Parathyroid adenoma (tissue), 2 donors: ENCODE measurements at regions not wholly inside any gene's neighbourhood (a gene's known extent, or its start where the extent isn't known, plus 50 kb on each side); places are given as distances from the start of the nearest gene placed in this dataset.
A peak's percentile ranks its signal among the peaks of the same experiment; 100 is the strongest.

ENCODE experiments used
- H2AFZ ChIP-seq: fragments of 300-600 bp; sonication (generic); one replicate; pipeline ENCODE4 v1.7.0; 2017; ENCODE audit warnings: antibody characterized with exemption, mild to moderate bottlenecking
- H3K27ac ChIP-seq: fragments of 300-600 bp; sonication (generic); one replicate; pipeline ENCODE4 v1.7.0; 2017
- H3K27me3 ChIP-seq: fragments of 300-600 bp; sonication (generic); one replicate; pipeline ENCODE4 v1.7.0; 2017; ENCODE audit warnings: low read length; ENCODE audit not compliant: control insufficient read depth, insufficient read depth
- H3K36me3 ChIP-seq: fragments of 300-600 bp; sonication (generic); one replicate; pipeline ENCODE4 v1.7.0; 2017; ENCODE audit warnings: low read length; ENCODE audit not compliant: control insufficient read depth, insufficient read depth
- H3K4me1 ChIP-seq: fragments of 300-600 bp; sonication (generic); one replicate; pipeline ENCODE4 v1.7.0; 2017; ENCODE audit warnings: control low read depth
- H3K4me2 ChIP-seq: fragments of 300-600 bp; sonication (generic); one replicate; pipeline ENCODE4 v1.7.0; 2017; ENCODE audit warnings: low read length
- H3K4me3 ChIP-seq: fragments of 300-600 bp; sonication (generic); one replicate; pipeline ENCODE4 v1.7.0; 2017; ENCODE audit warnings: low read depth, low read length
- H3K79me2 ChIP-seq: fragments of 300-600 bp; sonication (generic); one replicate; pipeline ENCODE4 v1.7.0; 2017; ENCODE audit warnings: control low read depth
- H3K9ac ChIP-seq: fragments of 300-600 bp; sonication (generic); one replicate; pipeline ENCODE4 v1.7.0; 2017; ENCODE audit warnings: mild to moderate bottlenecking
- H3K9me3 ChIP-seq: fragments of 300-600 bp; sonication (generic); one replicate; pipeline ENCODE4 v1.7.0; 2017; ENCODE audit warnings: low read length; ENCODE audit not compliant: control insufficient read depth
- TF ChIP-seq, protein P1 (sequence below): fragments of 300-600 bp; sonication (generic); IDR thresholded peaks from one replicate; pipeline ENCODE4 v1.7.0; 2017; ENCODE audit warnings: antibody characterized with exemption, mild to moderate bottlenecking
- donor health status: primary hyperparathyroidism.

- no peak overlapping the region for H3K27ac ChIP-seq
- H3K4me2 ChIP-seq = no peak overlapping the region
- TF ChIP-seq, protein P1, sequence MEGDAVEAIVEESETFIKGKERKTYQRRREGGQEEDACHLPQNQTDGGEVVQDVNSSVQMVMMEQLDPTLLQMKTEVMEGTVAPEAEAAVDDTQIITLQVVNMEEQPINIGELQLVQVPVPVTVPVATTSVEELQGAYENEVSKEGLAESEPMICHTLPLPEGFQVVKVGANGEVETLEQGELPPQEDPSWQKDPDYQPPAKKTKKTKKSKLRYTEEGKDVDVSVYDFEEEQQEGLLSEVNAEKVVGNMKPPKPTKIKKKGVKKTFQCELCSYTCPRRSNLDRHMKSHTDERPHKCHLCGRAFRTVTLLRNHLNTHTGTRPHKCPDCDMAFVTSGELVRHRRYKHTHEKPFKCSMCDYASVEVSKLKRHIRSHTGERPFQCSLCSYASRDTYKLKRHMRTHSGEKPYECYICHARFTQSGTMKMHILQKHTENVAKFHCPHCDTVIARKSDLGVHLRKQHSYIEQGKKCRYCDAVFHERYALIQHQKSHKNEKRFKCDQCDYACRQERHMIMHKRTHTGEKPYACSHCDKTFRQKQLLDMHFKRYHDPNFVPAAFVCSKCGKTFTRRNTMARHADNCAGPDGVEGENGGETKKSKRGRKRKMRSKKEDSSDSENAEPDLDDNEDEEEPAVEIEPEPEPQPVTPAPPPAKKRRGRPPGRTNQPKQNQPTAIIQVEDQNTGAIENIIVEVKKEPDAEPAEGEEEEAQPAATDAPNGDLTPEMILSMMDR = no peak
- no peak overlapping the region for H3K9ac ChIP-seq
- H3K36me3 ChIP-seq = no peaks in the 10 kb centered on the region
- H2AFZ ChIP-seq = no peak overlapping the region
- H3K27me3 ChIP-seq = no peaks in the 10 kb centered on the region
- no peaks in the 10 kb centered on the region for H3K79me2 ChIP-seq
- H3K4me3 ChIP-seq = no peak overlapping the region
- H3K4me1 ChIP-seq = no peaks in the 10 kb centered on the region
- H3K9me3 ChIP-seq = no peaks in the 10 kb centered on the region
Observed at GRCh38 chr2:191565120-191565519, 112.8 kb upstream of the NABP1 start.

- Histone ChIP-seq H3K36me3 (no peaks in the 10 kb centered on the region), H3K27me3 (no peaks in the 10 kb centered on the region), H3K9ac (no peak overlapping the region), H3K27ac (no peak overlapping the region), H3K4me3 (no peak overlapping the region), H3K9me3 (no peaks in the 10 kb centered on the region), H3K4me2 (no peak overlapping the region), H3K4me1 (no peaks in the 10 kb centered on the region), H2AFZ (no peak overlapping the region), H3K79me2 (no peaks in the 10 kb centered on the region)
- TF ChIP-seq, protein P1 = no peak
Observed at GRCh38 chr2:191565647-191566198, 112.2 kb upstream of the NABP1 start.

GRCh38 chr2:191566344-191566743, 111.6 kb upstream of the NABP1 start:
- no peak overlapping the region for H3K27ac ChIP-seq
- no peak overlapping the region for H3K4me3 ChIP-seq

DNA sequence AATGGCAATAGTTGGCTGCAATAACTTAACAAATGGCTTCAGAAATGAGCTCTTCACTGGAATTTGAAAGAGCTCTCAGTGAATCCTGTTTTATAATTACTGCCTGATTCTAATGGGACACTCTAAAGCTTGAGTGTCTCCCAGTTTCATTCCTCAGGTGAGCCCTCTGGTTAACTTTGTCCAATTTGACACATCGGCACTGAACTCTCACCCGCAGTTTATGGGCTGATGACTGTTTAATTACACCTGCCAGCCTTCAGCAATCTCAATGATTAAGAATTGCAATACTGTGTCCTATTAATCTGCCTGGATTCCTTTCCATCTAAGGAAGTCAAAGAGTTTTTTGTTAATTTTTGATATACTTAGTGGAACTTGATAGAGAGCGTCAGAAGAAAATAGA, 110.7 kb upstream of the NABP1 start:
- H3K27ac ChIP-seq = no peak overlapping the region
- H3K4me3 ChIP-seq = no peak overlapping the region
- H3K27me3 ChIP-seq = no peaks in the 10 kb centered on the region
- TF ChIP-seq, protein P1 = no peak
- H2AFZ ChIP-seq = no peak overlapping the region
- H3K36me3 ChIP-seq = no peaks in the 10 kb centered on the region
- no peak overlapping the region for H3K9ac ChIP-seq
- no peaks in the 10 kb centered on the region for H3K79me2 ChIP-seq
- no peaks in the 10 kb centered on the region for H3K4me1 ChIP-seq
- H3K4me2 ChIP-seq = no peak overlapping the region
- no peaks in the 10 kb centered on the region for H3K9me3 ChIP-seq

More at GRCh38 chr2:191566344-191566743, 111.6 kb upstream of the NABP1 start:
- no peak overlapping the region for H3K4me2 ChIP-seq
- TF ChIP-seq, protein P1 = peak; percentile 66
- no peaks in the 10 kb centered on the region for H3K79me2 ChIP-seq
- no peaks in the 10 kb centered on the region for H3K27me3 ChIP-seq
- H3K9ac ChIP-seq = no peak overlapping the region
- no peak overlapping the region for H2AFZ ChIP-seq
- H3K36me3 ChIP-seq = no peaks in the 10 kb centered on the region
- H3K9me3 ChIP-seq = no peaks in the 10 kb centered on the region
- H3K4me1 ChIP-seq = no peaks in the 10 kb centered on the region

- Histone ChIP-seq H3K9me3 (no peaks in the 10 kb centered on the region), H3K36me3 (no peaks in the 10 kb centered on the region), H3K9ac (no peak overlapping the region), H3K27me3 (no peaks in the 10 kb centered on the region), H3K4me2 (no peak overlapping the region), H3K4me3 (no peak overlapping the region), H3K79me2 (no peaks in the 10 kb centered on the region), H2AFZ (no peak overlapping the region), H3K4me1 (no peaks in the 10 kb centered on the region), H3K27ac (no peak overlapping the region)
- TF ChIP-seq, protein P1 = no peak
Observed at GRCh38 chr2:191569025-191569424, 108.9 kb upstream of the NABP1 start.
